GM12874 (cell line): ENCODE measurements at regions not wholly inside any gene's neighbourhood (a gene's known extent, or its start where the extent isn't known, plus 50 kb on each side); places are given as distances from the start of the nearest gene placed in this dataset.

ENCODE experiments used
- CTCF ChIP-seq: IDR thresholded peaks from 2 replicates; pipeline ENCODE4 v1.5.1; 2011; ENCODE audit warnings: low read depth, mild to moderate bottlenecking, control low read depth, low read length, moderate library complexity; ENCODE audit not compliant: insufficient read depth

- no peak for TF ChIP-seq CTCF
Observed at GRCh38 chr20:7716286-7716972, 223.8 kb downstream of the HAO1 start.

- no peak for TF ChIP-seq CTCF
Observed at GRCh38 chr20:7722564-7722963, 217.7 kb downstream of the HAO1 start.

GRCh38 chr20:7723284-7723683 lies 217.0 kb downstream of the HAO1 start:
- TF ChIP-seq CTCF = no peak

- no peak for TF ChIP-seq CTCF
Observed at GRCh38 chr20:7728338-7728737, 211.9 kb downstream of the HAO1 start.

GRCh38 chr20:7734216-7734615 lies 206.0 kb downstream of the HAO1 start:
- TF ChIP-seq CTCF = no peak

GRCh38 chr20:7736336-7736735 lies 203.9 kb downstream of the HAO1 start:
- TF ChIP-seq CTCF = no peak

GRCh38 chr20:7741866-7742265 lies 198.4 kb downstream of the HAO1 start:
- TF ChIP-seq CTCF = no peak
